Kidney tubule cell (primary cell): ENCODE measurements at regions not wholly inside any gene's neighbourhood (a gene's known extent, or its start where the extent isn't known, plus 50 kb on each side); places are given as distances from the start of the nearest gene placed in this dataset.

ENCODE experiments used
- DNase-seq: peaks from one replicate; pipeline ENCODE4 v3.0.0-alpha.2; 2018; ENCODE audit warnings: low spot score

DNA sequence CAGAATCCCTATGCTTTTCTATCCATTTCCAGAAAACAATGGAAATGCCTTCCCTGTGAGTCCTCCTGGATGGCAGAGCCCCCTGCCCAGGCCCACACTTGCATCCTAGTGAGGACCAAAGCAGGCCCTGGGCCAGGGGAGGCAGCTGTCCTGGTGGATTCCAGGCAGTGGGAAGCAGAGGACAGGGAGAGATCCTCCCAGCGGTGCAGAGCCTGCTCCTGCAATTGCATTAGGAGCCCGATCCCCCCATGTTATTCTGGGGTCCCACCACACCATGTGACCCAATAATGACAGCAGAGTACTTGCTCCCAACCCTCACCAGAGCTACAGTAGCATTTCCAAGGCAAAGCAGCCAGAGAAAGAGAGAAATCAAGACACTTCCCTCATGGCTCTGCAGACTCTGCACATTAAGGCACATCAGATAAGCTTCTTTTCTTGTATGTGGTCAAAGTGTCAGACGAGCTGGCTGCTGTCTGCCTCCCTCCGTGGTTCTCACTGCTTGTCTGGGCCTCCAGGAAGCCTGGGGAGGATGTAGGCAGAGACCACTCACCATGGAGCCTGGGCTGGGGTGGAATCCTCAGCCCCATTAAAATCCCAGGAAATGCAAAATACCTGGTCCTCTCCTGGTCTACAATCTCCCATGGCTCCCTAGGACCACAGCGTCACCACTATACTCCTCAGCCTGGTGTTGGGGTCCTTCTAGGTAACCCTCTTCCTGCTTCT, 54.9 kb upstream of the RUNX3 start:
- DNase-seq = no peak

DNA sequence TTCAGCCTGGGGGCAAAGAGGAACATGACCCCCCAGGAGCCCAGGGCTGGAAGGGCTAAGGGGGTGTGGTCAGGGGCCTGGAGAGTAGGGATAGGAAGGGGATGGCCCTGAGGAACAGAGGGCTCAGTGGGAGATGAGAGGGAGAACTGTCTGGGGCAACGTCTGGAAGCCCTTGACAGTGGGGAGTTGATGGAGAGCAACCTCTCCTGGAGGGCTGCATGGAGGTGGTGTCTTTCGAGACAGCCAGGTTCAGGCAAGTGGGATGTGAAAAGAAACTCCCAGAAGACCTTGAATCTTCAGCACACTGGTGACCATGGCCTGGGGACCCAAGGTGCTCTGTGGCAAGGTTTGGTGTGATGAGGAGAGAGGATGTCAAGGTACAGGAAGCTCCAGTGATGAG, 54.2 kb upstream of the RUNX3 start:
- no peak for DNase-seq

DNA sequence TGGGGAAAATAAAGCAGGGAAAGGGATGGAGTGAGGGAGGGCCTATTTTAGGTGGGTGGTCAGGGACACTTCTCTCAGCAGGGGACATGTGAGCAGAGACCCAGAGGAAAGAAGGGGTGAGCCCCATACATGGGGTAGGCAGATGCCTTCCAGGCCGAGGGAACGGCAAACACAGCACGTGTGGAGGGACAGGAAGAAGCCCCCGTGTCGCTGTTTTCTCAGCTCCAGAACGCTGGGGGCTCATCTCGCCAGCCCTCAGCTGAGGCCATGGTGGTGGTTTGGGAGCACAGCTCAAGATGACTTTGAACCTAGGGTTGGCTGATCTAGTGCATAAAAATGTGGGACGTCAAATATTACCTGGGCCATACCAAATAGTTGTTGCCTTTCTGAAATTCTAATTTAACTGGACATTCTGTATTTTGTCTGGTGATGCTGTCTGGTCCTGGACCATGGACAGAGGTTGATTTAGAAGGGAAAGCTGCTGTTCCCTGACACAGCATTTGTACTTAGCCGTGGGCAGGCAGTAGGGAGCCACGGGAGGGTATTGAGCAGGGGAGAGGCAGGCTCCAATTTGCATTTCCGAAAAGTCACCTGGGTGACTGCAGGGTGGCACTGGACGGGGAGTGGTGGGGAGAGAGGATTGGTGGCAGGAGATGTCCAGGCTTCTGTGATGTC, 53.1 kb upstream of the RUNX3 start:
- no peak for DNase-seq

DNA sequence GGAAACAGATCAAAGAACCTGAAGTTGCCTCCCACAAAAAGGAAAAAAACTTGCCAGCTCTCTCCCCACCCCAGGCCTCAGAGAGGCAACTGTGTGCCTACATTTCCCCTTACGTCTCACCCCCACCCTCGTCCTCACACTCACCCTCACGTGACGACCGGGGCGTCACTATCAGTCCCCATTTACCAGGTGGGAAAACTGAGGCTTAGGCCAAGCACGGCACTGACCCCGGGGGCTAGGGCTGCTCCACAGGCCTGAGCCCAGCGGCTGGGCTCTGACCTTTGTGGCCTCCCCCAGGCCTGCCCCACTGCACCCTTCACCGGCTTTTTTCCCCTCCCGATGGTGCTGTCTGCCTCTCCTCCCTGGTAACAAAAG, 51.5 kb upstream of the RUNX3 start:
- DNase-seq = no peak

DNA sequence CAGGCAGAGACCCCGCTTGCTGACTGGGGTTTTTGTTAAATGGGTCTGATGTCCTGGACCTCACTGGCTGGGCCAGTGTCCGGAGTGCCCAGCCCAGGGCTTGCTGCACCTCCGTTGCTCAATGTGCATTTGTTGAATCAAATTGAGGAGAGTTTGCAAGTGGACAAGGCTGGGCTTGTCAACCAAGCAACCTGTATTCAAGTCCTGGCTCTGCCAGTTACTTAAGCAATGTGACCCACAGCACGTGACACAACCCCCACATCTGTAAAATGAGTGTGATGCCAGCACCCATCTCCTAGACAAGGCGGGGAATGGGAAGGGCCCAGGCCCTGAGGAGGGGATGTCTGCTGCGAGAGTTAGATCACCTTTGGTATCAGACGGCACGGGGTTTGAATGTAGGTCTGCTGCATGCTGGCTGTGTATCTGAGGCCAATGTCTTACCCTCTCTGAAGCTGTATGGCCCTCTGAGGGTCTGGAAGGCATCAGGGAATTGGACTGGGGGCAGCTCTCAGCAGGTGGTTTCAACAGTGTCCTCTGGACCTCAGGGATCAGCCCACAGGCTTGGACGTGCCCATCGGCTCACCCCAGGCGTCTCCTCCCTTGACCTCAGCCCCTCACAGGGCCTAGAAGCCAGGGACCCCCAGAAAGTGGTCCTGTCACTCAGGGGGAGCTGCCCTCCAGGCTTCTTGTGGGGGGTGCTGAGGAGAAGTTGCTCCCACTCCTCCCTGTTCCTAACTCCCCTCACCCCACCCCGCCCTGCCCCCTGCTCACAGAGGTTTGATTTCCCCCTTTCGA, 51.0 kb upstream of the RUNX3 start:
- DNase-seq = no peak
